ENCODE measurements at regions not wholly inside any gene's neighbourhood (a gene's known extent, or its start where the extent isn't known, plus 50 kb on each side); places are given as distances from the start of the nearest gene placed in this dataset.

DNA sequence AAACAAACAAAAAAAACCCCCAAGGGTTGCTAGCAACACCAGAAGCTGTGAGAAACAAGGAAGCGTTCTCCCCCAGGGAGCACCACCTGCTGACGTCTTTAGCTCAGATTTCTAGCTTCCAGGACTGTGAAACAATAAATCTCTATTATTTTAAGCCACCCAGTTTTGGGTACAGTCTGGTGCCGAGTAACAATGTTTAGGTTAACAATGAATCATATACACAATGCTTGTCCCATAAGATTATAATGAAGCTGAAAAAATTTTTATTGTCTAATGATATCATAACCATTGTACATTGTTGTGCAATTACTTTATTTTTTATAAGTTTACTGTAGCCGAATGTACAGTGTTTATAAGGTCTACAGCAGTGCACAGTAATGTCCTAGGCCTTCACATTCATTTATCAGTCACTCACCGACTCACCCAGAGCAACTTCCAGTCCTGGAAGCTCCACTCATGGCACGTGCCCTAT is 72.1 kb upstream of the CAB39 start:
- TF ChIP-seq CTCF (IDR thresholded peaks at IDR 0.05), result no peak
- no peak for TF ChIP-seq POLR2A (IDR thresholded peaks at IDR 0.05)
- no peak for TF ChIP-seq EP300 (IDR thresholded peaks at IDR 0.05)

Measured in stomach (tissue), 4 donors.